ENCODE measurements at regions not wholly inside any gene's neighbourhood (a gene's known extent, or its start where the extent isn't known, plus 50 kb on each side); places are given as distances from the start of the nearest gene placed in this dataset.
"Not testable (repeated sequence)": the region's sequence is repeated elsewhere in the genome, so short reads cannot be mapped to it uniquely, and the experiment has no call there.

GRCh38 chr1:144031550-144031949 is 59.8 kb upstream of the FAM72C start:
- H3K4me3 Mint-ChIP-seq; H3K27ac Mint-ChIP-seq; H3K27me3 ChIP-seq (ENCODE audit: control insufficient read depth in 1 of 2, insufficient read depth in 2 of 2, low read length in 2 of 2); CTCF ChIA-PET; H3K27ac ChIP-seq (ENCODE audit: low read depth in 1 of 2, low read length in 2 of 2); H3K27me3 Mint-ChIP-seq; H3K4me3 ChIP-seq (ENCODE audit: low read length); H3K9me3 ChIP-seq (ENCODE audit: control insufficient read depth in 1 of 2, insufficient read depth in 1 of 2, low read length in 2 of 2); H3K36me3 ChIP-seq (ENCODE audit: insufficient read depth, low read length); POLR2A ChIA-PET; DNase-seq; intact Hi-C loops (cut with DNase I, micrococcal nuclease); H3K4me1 Mint-ChIP-seq (ENCODE audit: low read depth); H3K36me3 Mint-ChIP-seq (ENCODE audit: low read depth); H3K4me1 ChIP-seq (ENCODE audit: insufficient read depth, low read length); H3K9me3 Mint-ChIP-seq; ATAC-seq (ENCODE audit: poor library complexity): not testable (repeated sequence)

GRCh38 chr1:144026022-144026421 is 54.2 kb upstream of the FAM72C start:
- H3K36me3 Mint-ChIP-seq (ENCODE audit: low read depth); H3K27me3 ChIP-seq (ENCODE audit: control insufficient read depth in 1 of 2, insufficient read depth in 2 of 2, low read length in 2 of 2); H3K27ac Mint-ChIP-seq; H3K9me3 Mint-ChIP-seq; ATAC-seq (ENCODE audit: poor library complexity); H3K4me1 Mint-ChIP-seq (ENCODE audit: low read depth); H3K27me3 Mint-ChIP-seq; H3K4me1 ChIP-seq (ENCODE audit: insufficient read depth, low read length); intact Hi-C loops (cut with DNase I, micrococcal nuclease); H3K27ac ChIP-seq (ENCODE audit: low read depth in 1 of 2, low read length in 2 of 2); H3K36me3 ChIP-seq (ENCODE audit: insufficient read depth, low read length); H3K4me3 Mint-ChIP-seq; DNase-seq; H3K4me3 ChIP-seq (ENCODE audit: low read length); POLR2A ChIA-PET; CTCF ChIA-PET; H3K9me3 ChIP-seq (ENCODE audit: control insufficient read depth in 1 of 2, insufficient read depth in 1 of 2, low read length in 2 of 2): not testable (repeated sequence)

- intact Hi-C loops (cut with DNase I, micrococcal nuclease); POLR2A ChIA-PET: not testable (repeated sequence)
These were observed 50.1 kb upstream of the FAM72C start for GRCh38 chr1:144021690-144022384.

More at GRCh38 chr1:144021690-144022384, 50.1 kb upstream of the FAM72C start:
- H3K9me3 ChIP-seq (ENCODE audit: control insufficient read depth in 1 of 2, insufficient read depth in 1 of 2, low read length in 2 of 2); H3K4me1 Mint-ChIP-seq (ENCODE audit: low read depth); ATAC-seq (ENCODE audit: poor library complexity); DNase-seq; H3K4me1 ChIP-seq (ENCODE audit: insufficient read depth, low read length); H3K4me3 Mint-ChIP-seq; CTCF ChIA-PET; H3K36me3 Mint-ChIP-seq (ENCODE audit: low read depth); H3K9me3 Mint-ChIP-seq; H3K36me3 ChIP-seq (ENCODE audit: insufficient read depth, low read length); H3K4me3 ChIP-seq (ENCODE audit: low read length); H3K27ac Mint-ChIP-seq; H3K27me3 ChIP-seq (ENCODE audit: control insufficient read depth in 1 of 2, insufficient read depth in 2 of 2, low read length in 2 of 2); H3K27ac ChIP-seq (ENCODE audit: low read depth in 1 of 2, low read length in 2 of 2); H3K27me3 Mint-ChIP-seq: not testable (repeated sequence)
